Omental fat pad (tissue), 3 donors: ENCODE measurements at regions not wholly inside any gene's neighbourhood (a gene's known extent, or its start where the extent isn't known, plus 50 kb on each side); places are given as distances from the start of the nearest gene placed in this dataset.
"Not testable (repeated sequence)": the region's sequence is repeated elsewhere in the genome, so short reads cannot be mapped to it uniquely, and the experiment has no call there.

Source experiments
- ATAC-seq: fragments of 150-250 bp; one replicate; pipeline ENCODE4 v1.9.1; 2016; ENCODE audit warnings: mild to moderate bottlenecking, moderate library complexity; ENCODE audit not compliant: low FRiP score
- DNase-seq: peaks from one replicate; pipeline ENCODE4 v3.0.0-alpha.2; 2019; ENCODE audit warnings: low spot score
- TF ChIP-seq, protein P1 (sequence below), 3 donors: fragments of 450-650 bp; IDR thresholded peaks; one replicate each; pipeline ENCODE4 v1.5.1; 2016 to 2017; ENCODE audit warnings: antibody characterized with exemption in 3 of 3, mild to moderate bottlenecking in 3 of 3, moderate library complexity in 2 of 3

GRCh38 chr19:31532034-31532433 is 182.8 kb upstream of the TSHZ3 start:
- DNase-seq (no peak), ATAC-seq (no peak)
- TF ChIP-seq, protein P1, sequence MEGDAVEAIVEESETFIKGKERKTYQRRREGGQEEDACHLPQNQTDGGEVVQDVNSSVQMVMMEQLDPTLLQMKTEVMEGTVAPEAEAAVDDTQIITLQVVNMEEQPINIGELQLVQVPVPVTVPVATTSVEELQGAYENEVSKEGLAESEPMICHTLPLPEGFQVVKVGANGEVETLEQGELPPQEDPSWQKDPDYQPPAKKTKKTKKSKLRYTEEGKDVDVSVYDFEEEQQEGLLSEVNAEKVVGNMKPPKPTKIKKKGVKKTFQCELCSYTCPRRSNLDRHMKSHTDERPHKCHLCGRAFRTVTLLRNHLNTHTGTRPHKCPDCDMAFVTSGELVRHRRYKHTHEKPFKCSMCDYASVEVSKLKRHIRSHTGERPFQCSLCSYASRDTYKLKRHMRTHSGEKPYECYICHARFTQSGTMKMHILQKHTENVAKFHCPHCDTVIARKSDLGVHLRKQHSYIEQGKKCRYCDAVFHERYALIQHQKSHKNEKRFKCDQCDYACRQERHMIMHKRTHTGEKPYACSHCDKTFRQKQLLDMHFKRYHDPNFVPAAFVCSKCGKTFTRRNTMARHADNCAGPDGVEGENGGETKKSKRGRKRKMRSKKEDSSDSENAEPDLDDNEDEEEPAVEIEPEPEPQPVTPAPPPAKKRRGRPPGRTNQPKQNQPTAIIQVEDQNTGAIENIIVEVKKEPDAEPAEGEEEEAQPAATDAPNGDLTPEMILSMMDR (IDR thresholded peaks at IDR 0.05): no peak

DNA sequence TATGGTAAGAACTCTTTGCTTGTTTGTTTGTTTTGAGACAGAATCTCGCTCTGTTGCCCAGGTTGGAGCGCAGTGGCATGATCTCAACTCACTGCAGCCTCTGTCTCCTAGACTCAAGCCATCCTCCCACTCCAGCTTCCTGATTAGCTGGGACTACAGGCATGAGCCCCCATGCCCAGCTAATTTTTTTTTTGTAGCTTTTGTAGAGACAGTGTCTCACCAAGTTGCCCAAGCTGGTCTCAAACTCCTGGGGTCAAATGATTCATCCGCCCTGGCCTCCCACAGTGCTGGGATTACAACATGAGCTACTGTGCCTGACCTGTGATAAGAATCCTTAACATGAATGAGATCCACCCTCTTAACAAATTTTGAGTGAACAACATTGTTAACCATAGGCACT is 183.9 kb upstream of the TSHZ3 start:
- DNase-seq: no peak
- TF ChIP-seq, protein P1 (IDR thresholded peaks at IDR 0.05): no peak
- ATAC-seq: no peak

DNA sequence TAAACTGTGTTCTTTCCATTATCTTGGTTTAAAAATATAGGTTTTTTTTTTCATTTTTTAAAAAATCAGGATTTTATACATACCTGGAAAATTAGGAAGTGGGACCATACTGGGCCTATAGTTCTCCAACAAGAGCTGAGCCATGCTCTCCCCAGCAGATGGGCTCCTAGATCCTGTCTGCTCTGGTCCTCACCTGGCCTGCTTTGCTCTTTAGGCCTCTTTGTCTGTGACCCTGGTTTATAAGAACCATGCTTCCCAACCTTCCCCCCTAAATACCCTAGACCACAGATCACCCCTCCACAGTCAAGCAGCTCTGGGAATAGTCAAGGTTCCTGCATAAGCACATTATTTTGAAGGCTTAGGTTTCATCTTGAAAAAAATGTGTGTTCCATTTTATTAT is 185.0 kb upstream of the TSHZ3 start:
- ATAC-seq (no peak), DNase-seq (no peak)
- TF ChIP-seq, protein P1 (IDR thresholded peaks at IDR 0.05): no peak

- no peak for ATAC-seq
These were observed 185.8 kb upstream of the TSHZ3 start for GRCh38 chr19:31534786-31535657.

GRCh38 chr19:31535691-31536460 is 186.6 kb upstream of the TSHZ3 start:
- TF ChIP-seq, protein P1 (IDR thresholded peaks at IDR 0.05): no peak
- ATAC-seq: no peak
- DNase-seq: no peak

More at GRCh38 chr19:31534786-31535657, 185.8 kb upstream of the TSHZ3 start:
- DNase-seq: no peak
- TF ChIP-seq, protein P1 (IDR thresholded peaks at IDR 0.05): no peak

GRCh38 chr19:31537136-31537535 is 187.9 kb upstream of the TSHZ3 start:
- TF ChIP-seq, protein P1 (IDR thresholded peaks at IDR 0.05): no peak

DNA sequence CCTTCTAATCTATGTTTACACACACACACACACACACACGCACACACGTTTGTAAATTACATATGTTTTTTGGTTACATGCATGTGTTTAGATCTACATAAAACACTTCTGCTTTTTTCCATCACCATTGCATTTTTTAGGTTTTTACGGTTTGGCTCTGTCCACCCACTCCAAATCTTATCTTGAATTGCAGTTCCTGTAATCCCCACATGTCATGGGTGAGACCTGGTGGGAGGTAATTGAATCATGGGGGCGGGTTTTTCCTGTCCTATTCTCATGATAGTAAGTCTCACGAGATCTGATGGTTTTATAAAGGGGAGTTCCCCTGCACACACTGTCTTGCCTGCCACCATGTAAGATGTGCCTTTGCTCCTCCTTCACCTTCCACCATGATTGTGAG is 188.7 kb upstream of the TSHZ3 start:
- not testable (repeated sequence) for ATAC-seq, DNase-seq

More at GRCh38 chr19:31537136-31537535, 187.9 kb upstream of the TSHZ3 start:
- DNase-seq: no peak
- no peak for ATAC-seq
